Bronchial epithelial cell (primary cell): ENCODE measurements at regions not wholly inside any gene's neighbourhood (a gene's known extent, or its start where the extent isn't known, plus 50 kb on each side); places are given as distances from the start of the nearest gene placed in this dataset.
A peak's percentile ranks its signal among the peaks of the same experiment; 100 is the strongest.

Source experiments
- DNase-seq: peaks from one replicate; pipeline ENCODE4 v3.0.0-alpha.2; 2010; ENCODE audit warnings: low read depth
- FAIRE-seq: peaks from 2 replicates; lab custom pipeline; 2011; peaks lifted over from hg19 to GRCh38; lab: Jason Lieb, UNC
- H3K27me3 ChIP-seq: 2 replicates; pipeline ENCODE4 v1.5.1; 2011; ENCODE audit warnings: low read length; ENCODE audit not compliant: control insufficient read depth, insufficient read depth
- H3K36me3 ChIP-seq: 2 replicates; pipeline ENCODE4 v1.5.1; 2011; ENCODE audit warnings: low read length; ENCODE audit not compliant: control insufficient read depth, insufficient read depth
- H3K4me3 ChIP-seq: 2 replicates; pipeline ENCODE4 v1.5.1; 2011; ENCODE audit warnings: mild to moderate bottlenecking, low read depth, low read length, control low read depth
- CTCF ChIP-seq: IDR thresholded peaks from 2 replicates; pipeline ENCODE4 v1.5.1; 2011; ENCODE audit warnings: mild to moderate bottlenecking, moderate library complexity, low read length, control low read depth, inconsistent platforms; ENCODE audit not compliant: insufficient read depth, severe bottlenecking

GRCh38 chr1:189434461-189434860 is 1043.2 kb downstream of the BRINP3 start:
- no peak overlapping the region for H3K4me3 ChIP-seq
- no peak for FAIRE-seq
- peak; percentile 3 for DNase-seq
- H3K27me3 ChIP-seq = no peaks in the 10 kb centered on the region
- no peak for TF ChIP-seq CTCF
- H3K36me3 ChIP-seq = no peaks in the 10 kb centered on the region

GRCh38 chr1:189435398-189435797 is 1042.3 kb downstream of the BRINP3 start:
- no peak for DNase-seq
- Histone ChIP-seq H3K27me3 (no peaks in the 10 kb centered on the region), H3K4me3 (no peak overlapping the region), H3K36me3 (no peaks in the 10 kb centered on the region)
- TF ChIP-seq CTCF = no peak
- FAIRE-seq = no peak

- TF ChIP-seq CTCF = no peak
- no peak for DNase-seq
- no peak overlapping the region for H3K4me3 ChIP-seq
- no peak for FAIRE-seq
- H3K27me3 ChIP-seq = no peaks in the 10 kb centered on the region
- no peaks in the 10 kb centered on the region for H3K36me3 ChIP-seq
Observed at GRCh38 chr1:189438808-189439207, 1038.9 kb downstream of the BRINP3 start.

GRCh38 chr1:189463166-189463565 is 1014.5 kb downstream of the BRINP3 start:
- FAIRE-seq = no peak
- no peak for DNase-seq
- H3K27me3 ChIP-seq = no peaks in the 10 kb centered on the region
- TF ChIP-seq CTCF = no peak
- no peak overlapping the region for H3K4me3 ChIP-seq
- H3K36me3 ChIP-seq = no peaks in the 10 kb centered on the region

GRCh38 chr1:189496768-189497167 is 980.9 kb downstream of the BRINP3 start:
- no peak overlapping the region for H3K4me3 ChIP-seq
- H3K36me3 ChIP-seq = no peaks in the 10 kb centered on the region
- DNase-seq (peak; percentile 27), FAIRE-seq (no peak)
- no peaks in the 10 kb centered on the region for H3K27me3 ChIP-seq
- no peak for TF ChIP-seq CTCF

GRCh38 chr1:189499736-189500135 is 977.9 kb downstream of the BRINP3 start:
- no peak for TF ChIP-seq CTCF
- DNase-seq (no peak), FAIRE-seq (no peak)
- H3K27me3 ChIP-seq = no peaks in the 10 kb centered on the region
- no peaks in the 10 kb centered on the region for H3K36me3 ChIP-seq
- no peak overlapping the region for H3K4me3 ChIP-seq
